ENCODE measurements at regions not wholly inside any gene's neighbourhood (a gene's known extent, or its start where the extent isn't known, plus 50 kb on each side); places are given as distances from the start of the nearest gene placed in this dataset.
"Not testable (repeated sequence)": the region's sequence is repeated elsewhere in the genome, so short reads cannot be mapped to it uniquely, and the experiment has no call there.

DNA sequence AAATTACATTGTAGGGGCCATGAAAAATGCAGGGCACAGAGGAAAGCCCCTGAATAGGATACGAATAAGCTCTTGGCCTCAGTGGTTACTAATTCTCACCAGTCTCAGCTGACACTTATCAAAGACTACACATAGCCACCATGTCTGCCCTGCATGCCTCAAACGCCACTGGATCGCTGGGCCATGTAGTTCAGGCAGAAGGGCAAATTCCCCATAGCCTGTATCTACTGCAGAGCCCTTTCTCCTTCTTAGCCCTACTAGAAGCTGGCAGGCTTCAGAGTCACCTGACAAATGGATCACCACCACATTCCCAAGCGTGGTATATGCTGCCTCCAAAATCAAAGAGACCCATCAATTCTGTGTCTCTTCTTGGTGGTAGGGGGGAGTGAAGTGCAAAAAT lies 177.4 kb downstream of the MINAR1 start:
- no peaks in the 10 kb centered on the region for H3K4me1 ChIP-seq (ENCODE audit: control insufficient read depth, insufficient read depth, low read length, poor library complexity, severe bottlenecking)
- no peak for ATAC-seq (ENCODE audit: low read depth in 2 of 2)
- H3K9me3 Mint-ChIP-seq = no peaks in the 10 kb centered on the region
- H3K36me3 Mint-ChIP-seq = no peaks in the 10 kb centered on the region
- no peak overlapping the region for H3K27ac ChIP-seq (ENCODE audit: insufficient read depth, low read length, poor library complexity, severe bottlenecking)
- no peak overlapping the region for H3K4me3 ChIP-seq (ENCODE audit: low read depth, low read length)
- H3K27me3 Mint-ChIP-seq = no peaks in the 10 kb centered on the region
- peaks cover 4% of the 10 kb centered on the region for H3K27me3 ChIP-seq (ENCODE audit: control insufficient read depth, insufficient read depth, low read length)
- H3K27ac Mint-ChIP-seq = no peak overlapping the region
- H3K9me3 ChIP-seq (ENCODE audit: control insufficient read depth in 2 of 2, low read length in 2 of 2) = no peaks in the 10 kb centered on the region
- DNase-seq = no peak
- no peaks in the 10 kb centered on the region for H3K4me1 Mint-ChIP-seq
- no peak overlapping the region for H3K4me3 Mint-ChIP-seq
- H3K36me3 ChIP-seq (ENCODE audit: control insufficient read depth, insufficient read depth, low read length) = no peaks in the 10 kb centered on the region

DNA sequence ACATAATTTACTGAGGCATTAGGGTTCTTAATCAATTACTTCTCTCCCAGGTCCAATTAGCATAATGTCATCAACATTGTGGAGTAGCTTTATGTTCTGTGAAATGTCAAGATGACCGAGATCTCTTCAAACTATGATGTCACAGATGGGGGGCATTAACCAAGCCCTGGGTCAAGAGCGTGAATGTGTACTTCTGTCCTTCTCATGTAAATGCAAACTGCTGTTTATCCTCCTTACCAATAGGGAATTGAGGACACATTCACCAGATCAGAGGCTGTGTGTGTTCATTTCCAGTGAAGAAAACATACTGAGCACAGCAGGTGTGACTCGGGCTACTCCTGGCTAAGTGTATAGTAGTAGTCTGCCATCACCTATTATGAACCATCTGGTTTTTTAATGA lies 177.9 kb downstream of the MINAR1 start:
- no peaks in the 10 kb centered on the region for H3K9me3 ChIP-seq (ENCODE audit: control insufficient read depth in 2 of 2, low read length in 2 of 2)
- H3K27ac ChIP-seq (ENCODE audit: insufficient read depth, low read length, poor library complexity, severe bottlenecking) = no peak overlapping the region
- Mint-ChIP-seq H3K27me3 (no peaks in the 10 kb centered on the region), H3K9me3 (no peaks in the 10 kb centered on the region), H3K36me3 (no peaks in the 10 kb centered on the region), H3K4me1 (no peaks in the 10 kb centered on the region), H3K27ac (no peak overlapping the region), H3K4me3 (no peak overlapping the region)
- H3K4me3 ChIP-seq (ENCODE audit: low read depth, low read length) = no peak overlapping the region
- H3K4me1 ChIP-seq (ENCODE audit: control insufficient read depth, insufficient read depth, low read length, poor library complexity, severe bottlenecking) = no peaks in the 10 kb centered on the region
- H3K27me3 ChIP-seq (ENCODE audit: control insufficient read depth, insufficient read depth, low read length) = peaks cover 4% of the 10 kb centered on the region
- DNase-seq (no peak), ATAC-seq (ENCODE audit: low read depth in 2 of 2) (no peak)
- H3K36me3 ChIP-seq (ENCODE audit: control insufficient read depth, insufficient read depth, low read length) = no peaks in the 10 kb centered on the region

DNA sequence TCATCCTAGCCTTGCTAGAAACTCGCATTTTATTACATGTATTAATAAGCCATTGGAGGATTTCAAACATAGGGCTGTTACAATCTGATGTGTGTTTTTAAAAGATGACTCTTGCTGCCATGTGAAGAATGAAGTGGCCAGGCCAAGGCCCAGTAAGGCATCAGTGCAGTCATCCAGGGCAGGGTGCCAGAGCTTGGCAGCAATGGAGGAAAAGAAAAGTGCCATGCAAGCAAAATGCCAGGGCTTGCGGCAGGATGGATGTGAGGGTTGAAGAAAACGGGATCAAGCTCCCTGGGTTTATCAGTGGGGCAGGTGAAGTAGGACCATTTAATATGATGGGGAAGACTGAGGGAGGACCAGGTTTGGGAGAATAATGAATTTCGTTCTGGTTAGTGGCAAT lies 183.6 kb downstream of the MINAR1 start:
- Histone ChIP-seq H3K4me1 (ENCODE audit: control insufficient read depth, insufficient read depth, low read length, poor library complexity, severe bottlenecking) (no peaks in the 10 kb centered on the region), H3K27ac (ENCODE audit: insufficient read depth, low read length, poor library complexity, severe bottlenecking) (no peak overlapping the region), H3K9me3 (ENCODE audit: control insufficient read depth in 2 of 2, low read length in 2 of 2) (no peaks in the 10 kb centered on the region), H3K27me3 (ENCODE audit: control insufficient read depth, insufficient read depth, low read length) (no peaks in the 10 kb centered on the region), H3K36me3 (ENCODE audit: control insufficient read depth, insufficient read depth, low read length) (no peaks in the 10 kb centered on the region), H3K4me3 (ENCODE audit: low read depth, low read length) (no peak overlapping the region)
- peaks cover 0 to 5% (median 0%) of the 10 kb centered on the region in 7 donors for H3K9me3 Mint-ChIP-seq
- DNase-seq = no peak
- H3K4me1 Mint-ChIP-seq = no peaks in the 10 kb centered on the region
- no peak overlapping the region for H3K4me3 Mint-ChIP-seq
- H3K36me3 Mint-ChIP-seq = no peaks in the 10 kb centered on the region
- H3K27me3 Mint-ChIP-seq = no peaks in the 10 kb centered on the region
- no peak overlapping the region for H3K27ac Mint-ChIP-seq
- no peak for ATAC-seq (ENCODE audit: low read depth in 2 of 2)

DNA sequence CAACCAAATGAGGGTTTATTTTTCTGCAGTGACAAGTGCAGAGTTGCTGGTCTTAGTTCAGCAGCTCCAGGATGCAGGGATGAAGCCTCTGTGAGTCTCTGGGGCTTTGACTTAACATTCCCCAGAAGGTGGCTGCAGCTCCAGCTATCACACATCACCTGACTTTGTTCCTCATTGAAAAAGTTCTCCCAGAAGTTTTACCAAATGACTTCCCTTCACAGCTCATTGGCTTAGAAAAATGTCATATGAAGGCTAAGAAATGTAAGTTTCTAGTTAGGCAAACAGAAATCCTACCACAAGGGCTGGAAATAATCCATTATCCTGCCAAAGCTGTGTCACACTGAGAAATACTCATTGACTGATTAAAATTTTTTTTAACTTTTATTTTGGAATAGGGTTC lies 184.9 kb downstream of the MINAR1 start:
- H3K27ac Mint-ChIP-seq = no peak overlapping the region

DNA sequence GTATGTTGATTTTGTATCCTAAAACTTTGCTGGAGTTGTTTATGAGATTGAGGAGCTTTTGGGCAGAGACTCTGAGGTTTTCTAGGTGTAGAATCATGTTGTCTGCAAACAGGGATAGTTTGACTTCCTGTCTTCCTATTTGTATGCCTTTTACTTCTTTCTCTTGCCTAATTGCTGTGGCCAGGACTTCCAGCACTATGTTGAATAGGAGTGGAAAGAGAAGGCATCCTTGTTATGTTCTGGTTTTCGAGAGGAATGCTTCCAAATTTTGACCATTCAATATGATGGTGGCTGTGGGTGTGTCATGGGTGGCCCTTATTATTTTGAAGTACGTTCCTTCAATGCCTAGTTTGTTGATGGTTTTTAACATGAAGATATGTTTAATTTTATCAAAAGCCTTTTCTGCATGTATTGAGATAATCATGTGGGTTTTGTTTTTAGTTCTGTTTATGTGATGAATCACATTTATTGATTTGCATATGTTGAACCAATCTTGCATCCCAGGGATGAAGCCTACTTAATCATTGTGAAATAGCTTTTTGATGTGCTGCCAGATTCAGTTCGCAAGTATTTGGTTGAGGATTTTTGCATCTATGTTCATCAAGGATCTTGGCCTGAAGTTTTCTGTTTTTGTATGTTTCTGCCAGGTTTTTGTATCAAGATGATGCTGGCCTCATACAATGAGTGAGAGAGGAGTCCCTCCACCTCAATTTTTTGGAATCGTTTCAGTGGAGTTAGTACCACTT lies 188.1 kb downstream of the MINAR1 start:
- Histone ChIP-seq H3K27me3 (ENCODE audit: control insufficient read depth, insufficient read depth, low read length) (peaks cover 7% of the 10 kb centered on the region), H3K36me3 (ENCODE audit: control insufficient read depth, insufficient read depth, low read length) (no peaks in the 10 kb centered on the region), H3K4me1 (ENCODE audit: control insufficient read depth, insufficient read depth, low read length, poor library complexity, severe bottlenecking) (no peaks in the 10 kb centered on the region), H3K27ac (ENCODE audit: insufficient read depth, low read length, poor library complexity, severe bottlenecking) (no peak overlapping the region), H3K4me3 (ENCODE audit: low read depth, low read length) (no peak overlapping the region), H3K9me3 (ENCODE audit: control insufficient read depth in 2 of 2, low read length in 2 of 2) (no peaks in the 10 kb centered on the region)
- H3K9me3 Mint-ChIP-seq = peaks cover 0 to 5% (median 0%) of the 10 kb centered on the region in 7 donors
- no peak overlapping the region for H3K27ac Mint-ChIP-seq
- H3K27me3 Mint-ChIP-seq = peaks cover 9% of the 10 kb centered on the region
- H3K4me1 Mint-ChIP-seq = no peaks in the 10 kb centered on the region
- H3K36me3 Mint-ChIP-seq = no peaks in the 10 kb centered on the region
- DNase-seq = no peak
- ATAC-seq (ENCODE audit: low read depth in 2 of 2) = no peak
- no peak overlapping the region for H3K4me3 Mint-ChIP-seq

More for the DNA sequence above, 184.9 kb downstream of the MINAR1 start:
- H3K4me1 ChIP-seq (ENCODE audit: control insufficient read depth, insufficient read depth, low read length, poor library complexity, severe bottlenecking) = no peaks in the 10 kb centered on the region
- H3K36me3 ChIP-seq (ENCODE audit: control insufficient read depth, insufficient read depth, low read length) = no peaks in the 10 kb centered on the region
- DNase-seq (no peak), ATAC-seq (ENCODE audit: low read depth in 2 of 2) (no peak)
- Mint-ChIP-seq H3K4me1 (no peaks in the 10 kb centered on the region), H3K4me3 (no peak overlapping the region), H3K27me3 (peaks cover 4% of the 10 kb centered on the region), H3K9me3 (peaks cover 0 to 5% (median 0%) of the 10 kb centered on the region in 7 donors), H3K36me3 (no peaks in the 10 kb centered on the region)
- H3K9me3 ChIP-seq (ENCODE audit: control insufficient read depth in 2 of 2, low read length in 2 of 2) = no peaks in the 10 kb centered on the region
- H3K27ac ChIP-seq (ENCODE audit: insufficient read depth, low read length, poor library complexity, severe bottlenecking) = no peak overlapping the region
- no peaks in the 10 kb centered on the region for H3K27me3 ChIP-seq (ENCODE audit: control insufficient read depth, insufficient read depth, low read length)
- no peak overlapping the region for H3K4me3 ChIP-seq (ENCODE audit: low read depth, low read length)

DNA sequence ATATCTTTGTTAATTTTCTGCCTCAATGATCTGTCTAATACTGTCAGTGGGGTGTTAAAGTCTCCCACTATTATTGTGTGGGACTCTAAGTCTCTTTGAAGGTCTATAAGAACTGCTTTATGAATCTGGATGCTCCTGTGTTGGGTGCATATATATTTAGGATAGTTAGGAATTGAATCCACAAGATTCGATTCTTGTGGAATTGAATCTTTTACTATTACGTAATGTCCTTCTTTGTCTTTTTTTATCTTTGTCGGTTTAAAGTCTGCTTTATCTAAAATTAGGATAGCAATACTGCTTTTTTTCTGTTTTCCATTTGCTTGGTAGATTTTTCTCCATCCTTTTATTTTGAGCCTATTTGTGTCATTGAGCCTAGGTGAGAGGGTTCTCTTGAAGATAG lies 189.7 kb downstream of the MINAR1 start:
- not testable (repeated sequence) for H3K27ac ChIP-seq (ENCODE audit: insufficient read depth, low read length, poor library complexity, severe bottlenecking); H3K4me3 ChIP-seq (ENCODE audit: low read depth, low read length); H3K9me3 Mint-ChIP-seq; ATAC-seq (ENCODE audit: low read depth in 2 of 2); H3K4me3 Mint-ChIP-seq; H3K27me3 ChIP-seq (ENCODE audit: control insufficient read depth, insufficient read depth, low read length); DNase-seq; H3K36me3 ChIP-seq (ENCODE audit: control insufficient read depth, insufficient read depth, low read length); H3K4me1 Mint-ChIP-seq; H3K27ac Mint-ChIP-seq; H3K36me3 Mint-ChIP-seq; H3K27me3 Mint-ChIP-seq; H3K4me1 ChIP-seq (ENCODE audit: control insufficient read depth, insufficient read depth, low read length, poor library complexity, severe bottlenecking); H3K9me3 ChIP-seq (ENCODE audit: control insufficient read depth in 2 of 2, low read length in 2 of 2)

DNA sequence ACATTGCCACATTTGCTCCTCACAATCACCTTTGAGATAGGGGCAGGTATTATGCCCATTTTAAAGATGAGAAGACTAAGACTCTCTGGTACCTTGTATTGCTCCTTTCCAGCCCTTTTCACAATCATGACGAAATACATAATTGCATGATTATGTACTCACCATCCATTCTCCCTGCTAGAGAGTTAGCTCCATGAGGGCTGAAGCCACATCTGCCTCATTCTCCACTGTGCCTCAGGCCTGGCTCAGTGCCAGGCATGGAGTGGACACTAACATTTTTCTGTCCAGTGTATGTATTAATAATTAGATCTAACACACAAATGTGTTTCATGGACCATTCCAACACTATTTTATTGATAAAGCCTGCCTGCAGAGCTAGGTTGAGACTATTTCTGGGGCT lies 191.4 kb downstream of the MINAR1 start:
- no peak overlapping the region for H3K27ac ChIP-seq (ENCODE audit: insufficient read depth, low read length, poor library complexity, severe bottlenecking)
- no peaks in the 10 kb centered on the region for H3K9me3 ChIP-seq (ENCODE audit: control insufficient read depth in 2 of 2, low read length in 2 of 2)
- peaks cover 7% of the 10 kb centered on the region for H3K27me3 ChIP-seq (ENCODE audit: control insufficient read depth, insufficient read depth, low read length)
- Mint-ChIP-seq H3K9me3 (peaks cover 0 to 4% (median 0%) of the 10 kb centered on the region in 7 donors), H3K27me3 (peaks cover 13% of the 10 kb centered on the region), H3K4me3 (no peak overlapping the region), H3K4me1 (no peaks in the 10 kb centered on the region), H3K27ac (no peak overlapping the region), H3K36me3 (no peaks in the 10 kb centered on the region)
- H3K36me3 ChIP-seq (ENCODE audit: control insufficient read depth, insufficient read depth, low read length) = no peaks in the 10 kb centered on the region
- ATAC-seq (ENCODE audit: low read depth in 2 of 2) (no peak), DNase-seq (no peak)
- H3K4me3 ChIP-seq (ENCODE audit: low read depth, low read length) = no peak overlapping the region
- H3K4me1 ChIP-seq (ENCODE audit: control insufficient read depth, insufficient read depth, low read length, poor library complexity, severe bottlenecking) = no peaks in the 10 kb centered on the region

DNA sequence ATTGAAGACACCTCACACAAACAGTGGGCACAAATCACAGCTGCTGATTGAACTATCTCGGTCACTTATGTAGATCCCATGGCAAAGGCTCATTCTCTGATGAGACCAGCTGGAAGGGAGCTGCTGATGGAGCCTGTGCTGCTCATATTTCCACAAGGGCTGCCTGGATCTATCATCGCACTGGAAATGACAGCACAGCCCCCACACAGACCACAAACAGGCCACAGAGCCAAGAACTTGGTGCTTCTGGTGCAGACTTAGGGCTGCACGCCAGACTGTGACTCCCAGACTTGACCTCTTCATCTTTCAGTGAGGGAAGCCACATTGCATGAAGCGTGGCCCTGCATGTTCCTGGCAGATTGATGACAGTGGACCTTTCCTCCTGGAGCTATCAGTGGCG lies 197.6 kb downstream of the MINAR1 start:
- Mint-ChIP-seq H3K27me3 (peaks cover 13% of the 10 kb centered on the region), H3K9me3 (peaks cover 0 to 10% (median 2%) of the 10 kb centered on the region in 7 donors), H3K4me3 (no peak overlapping the region), H3K36me3 (no peaks in the 10 kb centered on the region), H3K27ac (no peak overlapping the region), H3K4me1 (no peaks in the 10 kb centered on the region)
- H3K9me3 ChIP-seq (ENCODE audit: control insufficient read depth in 2 of 2, low read length in 2 of 2) = peaks cover 0 to 3% of the 10 kb centered on the region in 2 experiments
- H3K27me3 ChIP-seq (ENCODE audit: control insufficient read depth, insufficient read depth, low read length) = peaks cover 3% of the 10 kb centered on the region
- ATAC-seq (ENCODE audit: low read depth in 2 of 2) = no peak
- H3K36me3 ChIP-seq (ENCODE audit: control insufficient read depth, insufficient read depth, low read length) = no peaks in the 10 kb centered on the region
- H3K4me1 ChIP-seq (ENCODE audit: control insufficient read depth, insufficient read depth, low read length, poor library complexity, severe bottlenecking) = no peaks in the 10 kb centered on the region
- H3K4me3 ChIP-seq (ENCODE audit: low read depth, low read length) = no peak overlapping the region
- no peak overlapping the region for H3K27ac ChIP-seq (ENCODE audit: insufficient read depth, low read length, poor library complexity, severe bottlenecking)
- no peak for DNase-seq

Data from CD4-positive, CD25-positive, alpha-beta regulatory T cell (primary cell).